Endothelial cell (in vitro differentiated cells): ENCODE measurements at regions not wholly inside any gene's neighbourhood (a gene's known extent, or its start where the extent isn't known, plus 50 kb on each side); places are given as distances from the start of the nearest gene placed in this dataset.

ENCODE experiments used
- DNase-seq: peaks from one replicate; pipeline ENCODE4 v3.0.0; 2021; ENCODE audit warnings: low spot score
- H3K27ac Mint-ChIP-seq: one replicate; pipeline ENCODE4 v1.8.0; 2021; ENCODE audit warnings: mixed read lengths, inconsistent platforms; ENCODE audit not compliant: unreplicated experiment
- H3K27me3 Mint-ChIP-seq: one replicate; pipeline ENCODE4 v1.8.0; 2021; ENCODE audit warnings: mild to moderate bottlenecking, moderate library complexity, mixed read lengths, inconsistent platforms; ENCODE audit not compliant: unreplicated experiment
- H3K36me3 Mint-ChIP-seq: one replicate; pipeline ENCODE4 v1.8.0; 2021; ENCODE audit warnings: mild to moderate bottlenecking, low read depth, mixed read lengths, inconsistent platforms; ENCODE audit not compliant: unreplicated experiment
- H3K4me1 Mint-ChIP-seq: one replicate; pipeline ENCODE4 v1.8.0; 2021; ENCODE audit warnings: mild to moderate bottlenecking, mixed read lengths, inconsistent platforms; ENCODE audit not compliant: unreplicated experiment
- H3K4me3 Mint-ChIP-seq: one replicate; pipeline ENCODE4 v1.8.0; 2021; ENCODE audit warnings: mild to moderate bottlenecking, mixed read lengths, inconsistent platforms; ENCODE audit not compliant: unreplicated experiment
- H3K9me3 Mint-ChIP-seq: one replicate; pipeline ENCODE4 v1.8.0; 2021; ENCODE audit warnings: mixed read lengths, inconsistent platforms; ENCODE audit not compliant: unreplicated experiment
- TF ChIP-seq, protein P1 (sequence below): fragments of 200-600 bp; sonication (generic); IDR thresholded peaks from one replicate; pipeline ENCODE4 v1.5.0; 2021; ENCODE audit warnings: antibody characterized with exemption; ENCODE audit not compliant: unreplicated experiment

DNA sequence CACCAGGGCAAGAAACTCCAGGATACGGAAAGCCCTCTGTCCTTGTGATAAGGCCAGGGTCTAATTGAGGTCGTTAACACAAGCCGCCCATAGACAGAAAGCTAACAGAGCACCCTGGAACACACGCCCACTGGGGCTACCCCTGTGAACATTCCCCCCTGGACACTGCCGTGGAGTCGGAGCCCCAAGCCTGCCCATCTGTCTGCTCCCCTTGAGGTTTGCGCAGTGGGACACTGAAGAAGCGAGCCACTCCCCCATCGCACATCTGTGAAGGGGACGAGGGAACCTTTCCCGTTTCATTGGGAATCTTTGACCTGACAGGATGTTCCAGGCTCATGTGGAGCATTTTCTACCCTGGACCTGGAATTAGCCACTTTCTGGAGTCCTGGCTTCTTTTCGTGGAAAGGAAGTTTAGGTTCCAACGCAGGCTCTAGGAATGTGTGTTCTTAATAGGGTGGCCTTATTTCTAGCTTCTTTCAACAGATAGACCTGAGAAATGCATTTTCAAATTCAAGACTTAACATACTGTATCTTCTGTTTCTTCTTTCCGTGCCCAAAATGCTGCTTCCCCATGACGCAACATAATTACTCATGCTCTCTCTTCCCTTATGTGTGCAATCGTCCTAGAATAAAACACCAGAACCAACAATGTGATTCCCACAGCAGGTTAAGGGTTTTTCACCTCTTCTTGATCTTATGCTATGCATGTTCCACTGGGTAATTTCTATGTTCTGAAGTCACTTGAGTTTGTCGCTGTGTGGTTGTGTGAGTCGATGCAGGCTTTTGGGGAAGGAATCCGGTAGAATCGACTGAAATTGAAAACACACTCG lies 161.1 kb downstream of the ERMARD start:
- no peaks in the 10 kb centered on the region for H3K36me3 Mint-ChIP-seq
- no peak overlapping the region for H3K4me3 Mint-ChIP-seq
- peaks cover 8% of the 10 kb centered on the region for H3K27me3 Mint-ChIP-seq
- TF ChIP-seq, protein P1, sequence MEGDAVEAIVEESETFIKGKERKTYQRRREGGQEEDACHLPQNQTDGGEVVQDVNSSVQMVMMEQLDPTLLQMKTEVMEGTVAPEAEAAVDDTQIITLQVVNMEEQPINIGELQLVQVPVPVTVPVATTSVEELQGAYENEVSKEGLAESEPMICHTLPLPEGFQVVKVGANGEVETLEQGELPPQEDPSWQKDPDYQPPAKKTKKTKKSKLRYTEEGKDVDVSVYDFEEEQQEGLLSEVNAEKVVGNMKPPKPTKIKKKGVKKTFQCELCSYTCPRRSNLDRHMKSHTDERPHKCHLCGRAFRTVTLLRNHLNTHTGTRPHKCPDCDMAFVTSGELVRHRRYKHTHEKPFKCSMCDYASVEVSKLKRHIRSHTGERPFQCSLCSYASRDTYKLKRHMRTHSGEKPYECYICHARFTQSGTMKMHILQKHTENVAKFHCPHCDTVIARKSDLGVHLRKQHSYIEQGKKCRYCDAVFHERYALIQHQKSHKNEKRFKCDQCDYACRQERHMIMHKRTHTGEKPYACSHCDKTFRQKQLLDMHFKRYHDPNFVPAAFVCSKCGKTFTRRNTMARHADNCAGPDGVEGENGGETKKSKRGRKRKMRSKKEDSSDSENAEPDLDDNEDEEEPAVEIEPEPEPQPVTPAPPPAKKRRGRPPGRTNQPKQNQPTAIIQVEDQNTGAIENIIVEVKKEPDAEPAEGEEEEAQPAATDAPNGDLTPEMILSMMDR: no peak
- no peaks in the 10 kb centered on the region for H3K9me3 Mint-ChIP-seq
- peaks cover 7% of the 10 kb centered on the region for H3K4me1 Mint-ChIP-seq
- no peak for DNase-seq
- H3K27ac Mint-ChIP-seq: no peak overlapping the region

DNA sequence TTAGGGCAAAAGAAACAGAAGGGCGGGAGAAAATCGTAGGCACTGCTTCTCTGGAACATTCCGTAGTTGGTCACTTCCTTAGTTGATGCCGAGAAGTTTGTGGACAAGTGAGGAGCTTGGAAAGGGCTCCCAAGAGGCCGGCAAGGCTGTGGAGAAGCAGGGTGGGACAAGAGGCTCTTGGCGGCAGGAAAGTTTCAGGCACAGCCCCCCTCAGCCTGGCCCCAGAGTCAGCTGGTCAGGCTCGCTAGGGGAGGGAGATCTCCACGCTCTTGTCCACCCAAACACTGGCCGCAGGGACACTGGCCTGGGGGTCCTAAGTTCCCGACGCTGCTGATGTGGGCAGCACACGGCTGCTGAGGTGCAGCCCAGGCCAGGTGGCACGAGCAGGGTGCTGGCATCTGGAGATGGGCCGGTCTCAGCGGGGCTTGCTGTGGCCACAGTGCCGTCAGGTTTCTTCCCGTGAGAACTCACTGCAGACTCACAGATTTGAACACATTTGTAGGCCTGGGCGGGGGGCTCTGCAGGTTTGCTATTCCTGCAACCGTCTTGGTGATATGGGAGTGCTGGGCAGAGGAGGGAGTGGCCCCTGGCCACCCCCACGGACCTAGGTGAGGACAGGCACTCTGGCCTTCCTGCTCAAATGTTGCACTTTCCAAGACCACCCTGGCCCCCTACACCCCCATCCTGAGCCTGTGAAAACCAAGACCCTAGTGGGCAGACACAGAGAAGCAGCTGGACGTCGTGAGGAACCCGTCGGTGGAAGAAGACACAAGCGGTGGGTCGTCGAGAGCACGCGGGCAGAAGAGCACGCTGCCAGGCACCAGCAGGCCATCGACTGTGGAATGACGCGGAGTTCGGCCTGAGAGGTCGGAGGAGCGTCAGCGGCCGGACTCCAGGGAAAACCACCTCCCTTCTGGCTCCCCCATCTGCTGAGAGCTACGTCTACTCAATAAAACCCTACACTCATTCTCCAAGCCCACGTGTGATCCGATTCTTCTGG lies 160.1 kb downstream of the ERMARD start:
- no peak overlapping the region for H3K27ac Mint-ChIP-seq
- TF ChIP-seq, protein P1: no peak
- no peak overlapping the region for H3K4me3 Mint-ChIP-seq
- H3K36me3 Mint-ChIP-seq: no peaks in the 10 kb centered on the region
- DNase-seq: no peak
- no peaks in the 10 kb centered on the region for H3K9me3 Mint-ChIP-seq
- peaks cover 16% of the 10 kb centered on the region for H3K4me1 Mint-ChIP-seq
- H3K27me3 Mint-ChIP-seq: peaks cover 15% of the 10 kb centered on the region

DNA sequence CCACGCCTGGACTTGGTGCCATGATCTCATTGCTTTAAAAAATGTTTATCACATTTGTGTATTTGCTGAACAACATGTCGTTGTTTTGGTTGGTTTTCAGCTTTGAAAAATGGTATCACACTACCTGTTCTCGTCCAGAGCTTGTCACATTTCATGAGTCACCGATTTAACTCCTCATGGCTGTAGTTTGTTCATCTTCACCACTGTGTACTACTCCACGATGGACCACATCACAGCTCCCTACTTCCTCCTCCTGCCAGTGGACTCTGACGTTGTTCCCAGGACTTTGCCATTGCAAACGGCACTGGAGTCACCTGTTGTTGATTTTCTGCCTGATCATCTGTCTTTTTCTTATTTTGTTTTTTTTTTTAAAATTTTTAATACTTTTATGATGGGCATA lies 157.7 kb downstream of the ERMARD start:
- H3K9me3 Mint-ChIP-seq: no peaks in the 10 kb centered on the region
- TF ChIP-seq, protein P1: no peak
- H3K27ac Mint-ChIP-seq: no peak overlapping the region
- H3K4me1 Mint-ChIP-seq: peaks cover 17% of the 10 kb centered on the region
- no peak overlapping the region for H3K4me3 Mint-ChIP-seq
- no peaks in the 10 kb centered on the region for H3K36me3 Mint-ChIP-seq
- DNase-seq: no peak
- H3K27me3 Mint-ChIP-seq: peaks cover 14% of the 10 kb centered on the region

DNA sequence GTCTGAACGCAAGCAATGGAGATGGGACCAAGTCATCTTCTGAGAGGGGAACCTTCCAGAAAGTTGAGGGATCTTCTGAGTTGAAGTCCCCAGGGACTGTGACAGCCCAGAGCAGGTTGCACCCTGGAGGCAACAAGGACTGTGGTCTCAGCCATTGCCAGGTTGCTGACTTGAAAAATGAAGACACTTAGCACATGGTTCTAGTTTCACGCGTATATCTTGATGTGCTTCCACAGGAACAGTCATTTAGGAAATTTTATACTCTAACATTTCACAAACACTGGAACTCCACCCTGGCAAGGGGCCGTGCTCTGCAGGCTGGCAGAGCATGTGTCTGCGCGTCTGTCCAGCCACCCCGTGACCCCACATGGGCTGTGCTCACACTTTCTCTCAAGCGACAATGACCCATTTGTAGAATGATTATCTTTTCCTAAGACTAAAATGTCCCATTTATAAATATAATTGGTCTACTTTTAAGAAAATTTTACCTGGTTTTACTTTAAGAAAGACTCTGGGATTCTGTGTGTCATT lies 157.0 kb downstream of the ERMARD start:
- H3K9me3 Mint-ChIP-seq: no peaks in the 10 kb centered on the region
- H3K4me1 Mint-ChIP-seq: peaks cover 17% of the 10 kb centered on the region
- no peak overlapping the region for H3K4me3 Mint-ChIP-seq
- H3K27ac Mint-ChIP-seq: no peak overlapping the region
- H3K36me3 Mint-ChIP-seq: no peaks in the 10 kb centered on the region
- DNase-seq: no peak
- TF ChIP-seq, protein P1: no peak
- H3K27me3 Mint-ChIP-seq: peaks cover 14% of the 10 kb centered on the region
